ENCODE measurements at regions not wholly inside any gene's neighbourhood (a gene's known extent, or its start where the extent isn't known, plus 50 kb on each side); places are given as distances from the start of the nearest gene placed in this dataset.
"Not testable (repeated sequence)": the region's sequence is repeated elsewhere in the genome, so short reads cannot be mapped to it uniquely, and the experiment has no call there.

DNA sequence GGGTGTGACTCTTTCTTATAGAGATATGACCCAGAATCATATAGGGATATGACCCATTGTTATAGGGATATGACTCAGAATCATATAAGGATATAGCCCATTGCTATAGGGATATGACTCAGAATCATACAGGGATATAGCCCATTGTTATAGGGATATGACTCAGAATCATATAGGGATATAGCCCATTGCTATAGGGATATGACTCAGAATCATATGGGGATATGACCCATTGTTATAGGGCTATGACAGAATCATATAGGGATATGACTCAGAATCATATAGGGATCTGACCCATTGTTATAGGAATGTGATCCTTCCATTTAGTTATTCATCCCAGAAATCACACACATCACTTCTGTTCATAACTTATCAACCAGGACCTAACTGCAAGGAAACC lies 312.2 kb upstream of the ADARB2 start:
- DNase-seq: no peak

- DNase-seq: no peak
Measured at GRCh38 chr10:2048337-2048973, 311.1 kb upstream of the ADARB2 start.

- no peak for DNase-seq
Measured at GRCh38 chr10:2047679-2048078, 310.4 kb upstream of the ADARB2 start.

DNA sequence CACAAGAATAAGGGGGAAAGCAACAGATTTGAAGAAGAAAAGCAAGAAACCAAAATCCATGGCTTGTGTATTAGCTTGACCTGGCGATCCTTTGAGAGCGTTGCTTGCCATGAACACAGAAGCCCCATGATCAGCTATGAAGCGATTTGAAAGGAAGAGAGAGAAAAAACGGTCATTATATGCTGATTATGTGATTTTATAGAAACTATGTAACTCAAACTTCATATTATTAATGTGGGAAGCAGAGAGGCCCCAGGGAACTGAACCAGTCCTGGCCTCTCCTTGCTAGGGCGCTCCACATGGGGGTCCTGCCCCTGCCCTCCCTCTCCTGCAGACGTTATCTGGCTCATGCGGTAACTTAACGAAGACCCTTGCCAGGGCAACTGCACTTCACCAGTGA lies 306.1 kb upstream of the ADARB2 start:
- DNase-seq: no peak

GRCh38 chr10:2038036-2038435 lies 300.7 kb upstream of the ADARB2 start:
- no peak for DNase-seq

GRCh38 chr10:2037246-2037645 lies 299.9 kb upstream of the ADARB2 start:
- DNase-seq: no peak

GRCh38 chr10:2036209-2036608 lies 298.9 kb upstream of the ADARB2 start:
- no peak for DNase-seq

DNA sequence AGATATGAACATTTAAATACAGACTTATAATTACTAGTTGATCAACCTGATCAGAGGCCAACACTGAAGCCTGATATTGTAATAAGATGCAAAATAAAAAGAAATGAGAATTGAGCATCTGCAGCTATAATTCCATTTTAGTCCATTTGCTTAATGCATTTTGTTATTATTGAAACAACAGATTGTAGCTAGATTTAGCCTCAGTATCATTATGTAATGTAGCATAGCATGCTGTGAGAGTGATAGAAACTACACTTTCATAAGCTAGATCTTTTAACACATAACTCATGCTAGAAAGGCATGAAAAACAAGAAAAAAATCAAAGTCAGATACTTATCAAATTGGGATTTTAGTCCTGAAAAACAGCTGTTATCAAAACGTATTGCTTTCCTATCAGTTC lies 292.7 kb upstream of the ADARB2 start:
- no peak for DNase-seq

- no peak for DNase-seq
Measured at GRCh38 chr10:2026936-2027335, 289.6 kb upstream of the ADARB2 start.

GRCh38 chr10:2024750-2025149 lies 287.4 kb upstream of the ADARB2 start:
- not testable (repeated sequence) for DNase-seq

DNA sequence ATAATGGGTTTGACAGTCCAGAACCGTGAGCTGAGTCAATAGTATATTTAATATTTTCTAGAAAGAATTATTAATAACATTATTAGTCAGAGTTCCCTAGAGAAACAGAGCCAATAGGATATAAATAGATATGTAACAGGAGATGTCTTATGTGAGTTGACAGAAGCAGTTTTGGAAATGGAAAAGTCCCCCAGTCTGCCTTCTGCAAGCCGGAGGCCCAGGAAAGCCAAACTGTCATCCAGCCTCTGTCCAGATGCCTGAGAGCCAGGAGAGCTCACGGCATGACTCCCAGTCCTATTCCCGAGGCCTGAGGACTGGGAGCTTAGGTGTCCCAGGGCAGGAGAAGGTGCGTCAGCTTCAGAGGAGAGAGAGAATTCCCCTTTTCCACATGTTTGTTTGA lies 286.4 kb upstream of the ADARB2 start:
- no peak for DNase-seq

DNA sequence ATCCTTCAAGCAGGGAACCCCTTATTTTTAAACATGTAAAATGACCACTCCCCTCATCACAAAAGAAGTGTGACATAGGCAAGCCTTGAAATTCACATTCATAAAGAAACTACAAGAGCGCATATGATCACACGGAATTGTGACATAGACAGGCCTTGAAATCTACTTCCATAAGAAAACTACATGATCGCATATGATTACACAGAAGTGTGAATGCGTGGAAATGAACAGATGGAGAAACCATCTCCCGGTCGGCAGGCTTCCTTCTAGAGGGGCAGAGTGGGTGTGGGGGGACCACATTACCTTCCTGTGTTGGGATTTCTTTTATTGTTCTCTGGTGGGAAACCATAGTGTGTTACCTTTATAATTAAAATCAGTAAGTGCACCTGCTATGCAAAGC lies 285.1 kb upstream of the ADARB2 start:
- no peak for DNase-seq

DNA sequence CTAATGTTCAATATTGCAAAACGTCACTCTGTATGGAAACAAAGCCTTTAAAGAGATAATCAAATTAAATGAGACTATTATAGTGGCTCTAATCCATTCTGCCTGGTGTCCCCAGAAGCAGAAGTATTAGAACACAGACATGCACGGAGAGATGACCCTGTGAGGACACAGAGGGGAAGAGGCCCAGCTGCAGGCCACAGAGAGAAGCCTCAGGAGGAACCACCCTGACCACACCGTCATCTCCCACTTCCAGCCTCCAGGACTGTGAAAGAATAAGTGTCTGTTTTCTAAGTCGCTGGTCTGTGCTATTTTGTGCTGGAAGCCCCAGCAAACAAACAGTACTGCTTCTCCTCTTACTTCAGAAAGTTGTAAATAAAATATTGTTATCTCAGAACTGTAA lies 283.5 kb upstream of the ADARB2 start:
- DNase-seq: no peak

DNA sequence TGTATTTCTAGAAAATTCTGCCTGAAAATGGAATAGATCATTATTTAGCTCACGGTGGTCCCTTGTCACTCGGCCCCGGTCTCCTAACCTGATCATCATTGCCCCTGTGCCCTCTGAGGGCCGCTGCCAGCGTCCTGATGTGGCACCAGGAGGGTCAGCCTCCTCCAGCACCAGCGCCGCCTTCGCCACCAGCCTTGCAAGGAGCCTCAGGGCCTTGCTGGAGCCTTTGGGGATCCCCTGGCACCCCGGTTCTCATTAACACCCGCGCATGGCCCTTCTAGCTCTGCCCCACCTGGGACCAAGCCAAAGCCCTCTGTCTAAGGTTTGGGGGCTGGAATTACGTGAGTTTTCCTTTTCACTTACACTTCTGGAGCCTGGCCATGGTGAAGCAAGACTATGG lies 282.5 kb upstream of the ADARB2 start:
- no peak for DNase-seq

DNA sequence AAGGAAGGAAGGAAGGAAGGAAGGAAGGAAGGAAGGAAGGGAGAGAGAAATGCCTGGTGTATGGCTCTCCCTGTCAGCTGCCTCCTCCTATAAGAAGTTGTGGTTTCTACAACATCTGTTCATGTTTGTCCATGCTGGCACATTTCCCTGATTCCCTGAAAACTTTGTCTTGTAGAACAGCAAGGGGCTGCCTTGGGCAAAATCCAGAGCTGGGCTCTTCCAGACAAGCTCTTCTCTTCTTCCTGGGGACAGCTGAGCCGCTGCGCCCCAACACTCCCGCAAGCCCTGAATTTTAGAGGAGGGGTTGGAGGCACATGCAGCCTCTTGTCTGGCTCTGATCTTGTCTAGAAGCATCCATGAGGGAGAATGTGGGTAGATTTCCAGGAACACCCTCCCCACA lies 282.0 kb upstream of the ADARB2 start:
- no peak for DNase-seq

GRCh38 chr10:2014541-2014940 lies 277.2 kb upstream of the ADARB2 start:
- no peak for DNase-seq

GRCh38 chr10:2012209-2012608 lies 274.9 kb upstream of the ADARB2 start:
- no peak for DNase-seq

- no peak for DNase-seq
Measured at GRCh38 chr10:2011106-2011716, 273.9 kb upstream of the ADARB2 start.

DNA sequence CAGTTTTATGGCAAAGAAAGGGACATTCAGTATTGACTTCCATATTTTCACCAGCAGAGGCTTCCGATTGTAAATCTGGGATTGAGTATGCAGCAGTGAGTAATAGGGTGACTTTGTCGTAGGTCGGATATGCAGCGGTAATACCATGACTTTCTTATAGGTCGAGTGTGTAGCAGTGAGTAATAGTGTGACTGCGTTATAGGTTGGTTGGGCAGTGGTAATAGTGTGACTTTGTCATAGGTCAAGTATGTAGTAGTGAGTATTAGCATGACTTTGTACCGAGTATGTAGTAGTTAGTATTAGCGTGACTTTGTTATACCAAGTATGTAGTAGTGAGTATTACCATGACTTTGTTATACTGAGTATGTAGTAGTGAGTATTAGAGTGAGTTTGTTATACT lies 268.2 kb upstream of the ADARB2 start:
- no peak for DNase-seq

DNA sequence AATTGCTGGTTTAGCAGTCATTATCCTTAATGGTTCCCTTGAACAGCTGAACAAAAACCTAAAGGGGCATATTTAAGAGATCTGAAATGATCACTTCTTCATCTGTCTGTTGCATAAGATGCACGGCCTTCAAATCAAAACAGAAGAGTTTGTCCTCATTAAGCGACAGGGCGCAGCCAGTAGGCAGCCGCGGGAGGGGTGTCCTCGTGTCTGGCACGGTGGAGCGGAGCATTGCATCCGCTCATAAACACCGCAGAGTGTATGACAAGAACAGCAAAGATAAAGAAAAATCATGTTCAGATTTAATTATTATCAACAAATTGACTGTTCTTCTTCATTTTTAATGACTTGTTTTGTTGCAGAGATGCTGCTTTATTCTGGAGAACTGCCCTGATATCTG lies 255.6 kb upstream of the ADARB2 start:
- DNase-seq: no peak

DNA sequence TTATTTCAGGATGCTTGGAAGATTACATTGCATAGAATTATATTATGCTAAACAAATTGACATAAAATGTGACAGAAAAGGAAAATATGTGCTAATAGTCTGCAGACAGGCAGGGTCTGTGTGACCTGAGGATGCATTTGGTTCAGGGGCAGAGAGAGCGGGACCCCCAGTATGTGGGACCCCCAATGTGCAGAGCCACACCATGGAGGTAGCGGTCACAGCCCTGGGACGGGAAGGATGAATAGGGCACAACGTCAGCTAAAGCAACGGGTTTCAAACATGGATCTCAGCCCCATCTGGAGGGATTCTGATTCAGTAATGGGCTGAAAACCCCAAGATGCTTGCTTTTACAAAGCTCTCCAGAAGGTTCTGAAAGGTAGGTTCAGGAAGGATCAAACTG lies 251.8 kb upstream of the ADARB2 start:
- DNase-seq: no peak

DNA sequence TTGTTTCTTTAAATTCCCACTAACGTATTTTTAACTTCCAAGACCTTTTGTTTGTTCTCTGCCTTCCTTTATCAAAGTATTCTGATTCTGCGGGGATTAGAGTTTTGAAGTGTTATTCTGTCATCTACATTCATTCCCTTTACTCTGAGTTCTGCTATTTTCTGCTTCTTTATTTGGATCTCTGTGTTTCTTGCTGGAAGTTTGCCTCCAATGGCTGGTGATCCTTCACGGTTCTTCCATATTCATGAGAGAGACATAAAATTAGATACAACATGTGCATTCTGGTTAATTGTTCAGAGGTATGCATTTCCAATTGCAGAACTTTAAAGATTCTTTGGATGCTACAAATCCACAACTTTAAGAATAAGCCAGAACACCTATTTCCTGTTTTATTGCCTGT lies 244.7 kb upstream of the ADARB2 start:
- DNase-seq: no peak

DNA sequence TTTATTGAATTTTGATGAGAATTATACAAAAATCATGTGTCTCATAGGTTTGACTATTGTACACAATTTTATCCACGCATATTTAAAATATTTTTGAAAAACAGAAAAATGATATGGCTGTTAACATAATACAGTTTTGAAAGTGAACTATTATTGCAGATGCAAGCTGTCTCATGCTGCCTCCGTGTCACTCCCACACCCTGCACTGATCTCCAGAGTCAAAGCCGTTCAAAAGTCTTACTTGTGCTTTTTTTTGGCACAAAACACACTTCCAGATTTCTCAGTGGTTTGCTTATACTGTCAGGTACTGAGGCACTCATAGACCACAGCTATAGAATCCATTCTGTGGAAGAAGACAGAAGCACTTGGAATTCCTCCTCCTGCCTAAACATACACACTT lies 243.1 kb upstream of the ADARB2 start:
- DNase-seq: no peak

GRCh38 chr10:1978584-1978983 lies 241.3 kb upstream of the ADARB2 start:
- DNase-seq: peak; percentile 6

DNA sequence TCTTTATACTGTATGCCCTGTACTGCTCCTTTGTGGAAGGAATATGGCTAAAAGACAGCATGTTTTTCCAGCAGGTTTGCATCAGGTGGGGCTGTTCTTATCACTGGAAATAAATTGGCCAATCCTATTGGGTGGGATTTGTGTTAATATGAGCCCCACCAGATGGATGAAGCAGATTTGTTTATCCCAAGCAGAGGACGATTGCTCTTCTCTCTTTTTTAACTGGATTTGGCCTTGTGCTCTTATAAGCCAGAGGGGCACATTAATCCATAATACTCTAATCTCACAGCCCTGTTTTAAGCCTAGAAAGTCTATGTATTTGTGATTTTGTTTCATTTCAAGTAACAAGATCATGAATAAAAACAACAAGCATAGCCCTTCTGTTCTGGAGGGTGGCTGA lies 240.1 kb upstream of the ADARB2 start:
- DNase-seq: peak; percentile 96
